ENCODE measurements at regions not wholly inside any gene's neighbourhood (a gene's known extent, or its start where the extent isn't known, plus 50 kb on each side); places are given as distances from the start of the nearest gene placed in this dataset.

DNA sequence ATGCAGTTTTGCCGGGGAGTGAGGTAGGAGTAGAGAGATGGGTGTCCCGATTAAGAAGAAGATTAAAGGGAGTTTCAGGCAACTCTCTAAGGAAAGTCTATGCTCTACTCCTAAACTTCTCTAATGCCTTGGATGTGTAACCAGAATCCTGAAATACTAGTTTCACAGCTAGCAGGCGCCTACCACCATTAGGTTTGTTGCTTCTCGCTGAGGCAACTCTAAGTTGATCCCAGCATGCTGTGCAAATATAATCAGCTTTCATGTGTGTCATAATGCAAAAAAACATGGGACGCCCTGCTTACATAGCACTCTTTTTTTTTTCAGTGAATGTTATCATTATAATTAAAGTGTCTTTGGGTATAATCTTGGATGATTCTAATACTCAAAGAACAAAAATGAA lies 50.4 kb upstream of the FAM3C start:
- no CpG with 5 or more reads among the region's 5 CpGs for WGBS (ENCODE audit: insufficient coverage, insufficient read length)
- Histone ChIP-seq H3K27ac (ENCODE audit: low read length) (no peak overlapping the region), H3K4me3 (ENCODE audit: low read length) (no peak overlapping the region), H3K27me3 (ENCODE audit: control insufficient read depth, insufficient read depth, low read length) (no peaks in the 10 kb centered on the region), H3K9me3 (ENCODE audit: control insufficient read depth, insufficient read depth, low read length) (no peaks in the 10 kb centered on the region; the same call in 1 of the 2 replicates), H3K4me1 (ENCODE audit: control insufficient read depth, insufficient read depth, low read length) (no peaks in the 10 kb centered on the region), H3K36me3 (ENCODE audit: control insufficient read depth, insufficient read depth, low read length) (no peaks in the 10 kb centered on the region)
- DNase-seq (ENCODE audit: low read depth, low spot score) = no peak

All from iPS DF 6.9 (cell line).